GM10248 (cell line): ENCODE measurements at regions not wholly inside any gene's neighbourhood (a gene's known extent, or its start where the extent isn't known, plus 50 kb on each side); places are given as distances from the start of the nearest gene placed in this dataset.

ENCODE experiments used
- CTCF ChIA-PET: fragments of 300-600 bp; sonication (Branson Sonifier 250); formaldehyde crosslinking; extraction: SDS; loops from one replicate; lab custom pipeline; 2021; ENCODE audit warnings: antibody characterized with exemption; lab: Yijun Ruan, JAX
- POLR2A ChIA-PET: fragments of 350-650 bp; sonication (Branson Sonifier 250); formaldehyde crosslinking; extraction: SDS; loops from one replicate; lab custom pipeline; 2020; ENCODE audit warnings: antibody characterized with exemption; lab: Yijun Ruan, JAX
- DNase-seq: peaks from one replicate; pipeline ENCODE4 v3.0.0; 2012; ENCODE audit errors: extremely low spot score
- CTCF ChIP-seq: IDR thresholded peaks from 2 replicates; pipeline ENCODE4 v1.5.1; 2012; ENCODE audit warnings: mild to moderate bottlenecking, low read depth; ENCODE audit errors: extremely low read depth, missing control alignments, control extremely low read depth

GRCh38 chr2:163878718-163879117 lies 142.9 kb upstream of the FIGN start:
- CTCF ChIA-PET, result interaction anchor here (0.7 to 2.2 kb wide), 9 partner anchors 8 to 696 kb away, joined by 3 to 7 read pairs (median 4); no protein-coding TSS in a partner anchor
- POLR2A ChIA-PET, result no interaction called here
- DNase-seq, result peak; percentile 9
- peak; percentile 25 for TF ChIP-seq CTCF

GRCh38 chr2:163877316-163877715 lies 141.5 kb upstream of the FIGN start:
- no peak for TF ChIP-seq CTCF
- DNase-seq, result no peak
- POLR2A ChIA-PET, result no interaction called here
- CTCF ChIA-PET, result interaction anchor here (1.5 kb wide), 1 partner anchor 18 kb away, joined by 3 read pairs; no protein-coding TSS in a partner anchor

DNA sequence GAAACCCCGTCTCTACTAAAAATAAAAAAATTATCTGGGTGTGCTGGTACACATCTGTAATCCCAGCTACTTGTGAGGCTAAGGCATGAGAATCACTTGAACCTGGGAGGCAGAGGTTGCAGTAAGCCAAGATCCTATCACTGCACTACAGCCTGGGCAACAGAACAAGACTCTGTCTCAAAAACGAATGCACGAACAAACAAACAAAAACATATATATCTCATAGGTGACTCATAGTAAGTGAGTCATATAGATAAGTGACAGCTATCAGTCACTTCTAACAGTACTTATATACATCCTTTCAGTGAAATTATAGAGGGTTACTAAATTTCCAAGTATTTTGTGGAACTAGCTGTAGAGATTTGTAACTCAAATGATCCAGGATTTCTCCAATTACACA lies 127.3 kb upstream of the FIGN start:
- ChIA-PET POLR2A (no interaction called here), CTCF (no interaction called here)
- no peak for TF ChIP-seq CTCF
- DNase-seq, result no peak

DNA sequence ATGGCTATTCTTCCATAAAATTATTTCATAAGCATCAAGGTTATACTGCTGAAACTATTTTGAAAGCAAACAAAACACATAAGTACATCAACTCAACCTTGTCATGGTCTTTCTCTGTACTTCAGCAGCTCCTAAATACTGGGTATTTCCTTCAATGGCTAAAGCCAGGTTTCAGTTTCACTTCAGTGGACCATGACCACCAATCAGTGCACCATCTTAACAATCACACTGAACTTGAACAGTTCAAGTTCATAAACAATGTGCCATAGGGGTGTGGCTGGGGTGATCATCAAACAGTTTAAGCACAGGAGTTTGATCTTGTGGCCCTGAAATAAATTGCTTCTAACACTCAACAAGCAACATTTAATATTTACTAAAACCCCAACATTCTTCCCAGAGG lies 124.1 kb upstream of the FIGN start:
- no peak for TF ChIP-seq CTCF
- CTCF ChIA-PET, result no interaction called here
- DNase-seq, result no peak
- POLR2A ChIA-PET, result no interaction called here

DNA sequence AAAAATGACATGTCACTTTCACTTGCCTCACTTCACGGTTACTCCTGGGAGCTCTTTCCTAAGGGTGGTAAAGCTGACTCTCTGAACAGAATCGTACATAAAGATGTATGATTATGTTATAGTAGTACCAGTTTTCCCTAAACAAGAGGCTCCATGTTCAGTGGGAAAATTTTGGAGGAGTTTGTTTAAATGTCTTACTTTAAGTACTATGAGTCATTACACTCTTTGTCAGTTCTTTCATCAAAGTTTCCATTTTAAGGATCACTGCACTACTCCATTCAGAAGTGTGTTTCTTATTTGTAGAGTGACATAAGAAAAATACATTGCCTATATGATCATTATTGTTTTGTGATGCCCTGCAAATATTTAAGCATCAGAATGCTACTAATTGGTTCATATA lies 121.1 kb upstream of the FIGN start:
- POLR2A ChIA-PET, result no interaction called here
- no peak for TF ChIP-seq CTCF
- CTCF ChIA-PET, result no interaction called here
- DNase-seq, result no peak

DNA sequence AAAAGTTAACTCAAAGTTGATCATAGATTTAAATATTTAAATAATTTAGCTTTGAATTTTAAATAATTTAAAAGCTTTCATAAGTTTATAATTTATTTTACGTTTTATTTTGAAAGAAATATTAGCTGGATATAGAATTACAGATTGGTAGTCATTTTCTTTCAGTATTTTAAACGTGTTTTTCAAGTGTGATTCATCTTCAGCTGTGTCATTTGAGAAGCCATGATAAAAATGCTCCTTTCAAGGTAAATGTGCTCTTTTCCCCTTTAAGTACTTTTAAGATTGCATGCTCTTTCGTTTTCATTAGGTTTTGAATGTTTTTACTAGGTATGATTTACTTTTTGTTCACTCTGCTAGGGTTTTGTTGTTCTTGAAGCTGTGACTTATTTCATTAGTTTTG lies 116.8 kb upstream of the FIGN start:
- POLR2A ChIA-PET, result no interaction called here

More for the DNA sequence above, 116.8 kb upstream of the FIGN start:
- DNase-seq, result no peak
- CTCF ChIA-PET, result no interaction called here
- TF ChIP-seq CTCF, result no peak
